A673 (cell line): ENCODE measurements at regions not wholly inside any gene's neighbourhood (a gene's known extent, or its start where the extent isn't known, plus 50 kb on each side); places are given as distances from the start of the nearest gene placed in this dataset.

Experiments
- BruUV-seq: library from RNA; stranded (reverse); fragments of 400-500 nt; replicated peaks from 2 replicates; lab custom pipeline; 2021; lab: Mats Ljungman, UMichigan
- CTCF ChIA-PET: fragments of 300-600 bp; sonication (Branson Sonifier 250); formaldehyde crosslinking; loops from one replicate; lab custom pipeline; 2022; ENCODE audit warnings: antibody characterized with exemption; lab: Charles Lee
- POLR2A ChIA-PET: fragments of 300-600 bp; sonication (Branson Sonifier 250); formaldehyde crosslinking; loops from one replicate; lab custom pipeline; 2022; ENCODE audit warnings: antibody characterized with exemption; ENCODE audit not compliant: low non-redundant PET; lab: Charles Lee
- DNase-seq: peaks from one replicate; pipeline ENCODE4 v3.0.0-alpha.2; 2015; ENCODE audit warnings: low spot score
- H3K27ac ChIP-seq: fragments of 200-600 bp; sonication (generic); 2 replicates; pipeline ENCODE4 v1.5.1; 2016; ENCODE audit warnings: mixed run types, low read depth, mild to moderate bottlenecking, mixed read lengths, antibody characterized with exemption, low read length; ENCODE audit not compliant: poor library complexity, severe bottlenecking
- H3K27me3 ChIP-seq: fragments of 200-600 bp; sonication (generic); replicated peaks from 2 replicates; pipeline ENCODE4 v1.6.1; 2017; ENCODE audit warnings: mixed run types, low read depth, mild to moderate bottlenecking, mixed read lengths, antibody characterized with exemption, low read length; ENCODE audit not compliant: insufficient read depth, poor library complexity
- H3K36me3 ChIP-seq: fragments of 200-600 bp; sonication (generic); 2 replicates; pipeline ENCODE4 v1.6.1; 2016; ENCODE audit warnings: mixed run types, mild to moderate bottlenecking, mixed read lengths, antibody characterized with exemption, low read length; ENCODE audit not compliant: insufficient read depth, poor library complexity, severe bottlenecking
- H3K4me1 ChIP-seq: fragments of 200-600 bp; sonication (generic); 2 replicates; pipeline ENCODE4 v1.6.1; 2017; ENCODE audit warnings: mixed run types, mild to moderate bottlenecking, mixed read lengths, antibody characterized with exemption, low read length; ENCODE audit not compliant: insufficient read depth, poor library complexity, severe bottlenecking
- H3K4me3 ChIP-seq: fragments of 200-600 bp; sonication (generic); 2 replicates; pipeline ENCODE4 v1.5.1; 2016; ENCODE audit warnings: low read depth, mixed run types, mild to moderate bottlenecking, mixed read lengths, low read length; ENCODE audit not compliant: poor library complexity, severe bottlenecking
- H3K9me3 ChIP-seq: fragments of 200-600 bp; sonication (generic); 2 replicates; pipeline ENCODE4 v1.6.1; 2016; ENCODE audit warnings: mixed run types, low read depth, mild to moderate bottlenecking, mixed read lengths, antibody characterized with exemption, low read length; ENCODE audit not compliant: poor library complexity, severe bottlenecking
- CTCF ChIP-seq: fragments of 300-800, 200-600 bp; sonication (generic); conservative IDR thresholded peaks from 2 replicates; pipeline ENCODE4 v1.5.1; 2017; ENCODE audit warnings: low read depth, mild to moderate bottlenecking, antibody characterized with exemption, low read length, moderate library complexity, mixed read lengths
- EZH2 ChIP-seq: fragments of 200-600 bp; sonication (generic); IDR thresholded peaks from 2 replicates; pipeline ENCODE4 v1.6.1; 2017; ENCODE audit warnings: borderline replicate concordance, low read depth, mild to moderate bottlenecking, mixed read lengths, antibody characterized with exemption, low read length; ENCODE audit not compliant: poor library complexity, severe bottlenecking
- intact Hi-C: fragments of 100-400 bp; cut with micrococcal nuclease; formaldehyde crosslinking; loops from one replicate; pipeline ENCODE4 v1.10.0; 2022; ENCODE audit not compliant: unreplicated experiment

GRCh38 chr3:13954266-13954665 lies 74.4 kb upstream of the WNT7A start:
- ChIA-PET CTCF (no interaction called here), POLR2A (no interaction called here)
- DNase-seq: no peak
- H3K4me1 ChIP-seq: peaks cover 3% of the 10 kb centered on the region
- intact Hi-C loops: no loop called here
- H3K27me3 ChIP-seq: no peaks in the 10 kb centered on the region
- no TSS peak for BruUV-seq
- H3K27ac ChIP-seq: no peak overlapping the region
- no peaks in the 10 kb centered on the region for H3K9me3 ChIP-seq
- H3K36me3 ChIP-seq: no peaks in the 10 kb centered on the region
- no peak overlapping the region for H3K4me3 ChIP-seq
- TF ChIP-seq CTCF (no peak), EZH2 (no peak)

GRCh38 chr3:13951184-13951583 lies 71.3 kb upstream of the WNT7A start:
- BruUV-seq: no TSS peak
- DNase-seq: no peak

GRCh38 chr3:13950042-13950441 lies 70.2 kb upstream of the WNT7A start:
- POLR2A ChIA-PET: no interaction called here
- CTCF ChIA-PET: interaction anchor here (0.6 kb wide), 1 partner anchor 17 kb away, joined by 5 read pairs; no protein-coding TSS in a partner anchor
- H3K36me3 ChIP-seq: no peaks in the 10 kb centered on the region

More at GRCh38 chr3:13951184-13951583, 71.3 kb upstream of the WNT7A start:
- intact Hi-C loops: no loop called here
- Histone ChIP-seq H3K9me3 (no peaks in the 10 kb centered on the region), H3K4me3 (no peak overlapping the region), H3K27me3 (no peaks in the 10 kb centered on the region), H3K36me3 (no peaks in the 10 kb centered on the region), H3K27ac (no peak overlapping the region), H3K4me1 (peaks cover 3% of the 10 kb centered on the region)
- ChIA-PET CTCF (no interaction called here), POLR2A (no interaction called here)
- no peak for TF ChIP-seq CTCF
- TF ChIP-seq EZH2: no peak

More at GRCh38 chr3:13950042-13950441, 70.2 kb upstream of the WNT7A start:
- Histone ChIP-seq H3K4me3 (no peak overlapping the region), H3K4me1 (peaks cover 3% of the 10 kb centered on the region), H3K9me3 (no peaks in the 10 kb centered on the region), H3K27ac (no peak overlapping the region), H3K27me3 (no peaks in the 10 kb centered on the region)
- BruUV-seq: no TSS peak
- DNase-seq: peak; percentile 14
- TF ChIP-seq EZH2: no peak
- no peak for TF ChIP-seq CTCF
- intact Hi-C loops: no loop called here
